B cell (primary cell): ENCODE measurements at regions not wholly inside any gene's neighbourhood (a gene's known extent, or its start where the extent isn't known, plus 50 kb on each side); places are given as distances from the start of the nearest gene placed in this dataset.

Experiments
- CTCF ChIP-seq: fragments of 200-600 bp; IDR thresholded peaks from one replicate; pipeline ENCODE4 v1.8.0; 2022; ENCODE audit warnings: antibody characterized with exemption, mild to moderate bottlenecking
- EZH2 ChIP-seq: IDR thresholded peaks from 2 replicates; pipeline ENCODE4 v1.6.1; 2012; ENCODE audit warnings: borderline replicate concordance, low read depth, mild to moderate bottlenecking, moderate library complexity, low read length; ENCODE audit not compliant: insufficient read depth, poor library complexity, severe bottlenecking

GRCh38 chr21:14690886-14691285 is 144.8 kb upstream of the SAMSN1 start:
- no peak for TF ChIP-seq CTCF
- TF ChIP-seq EZH2 = no peak
